GM12891 (cell line): ENCODE measurements at regions not wholly inside any gene's neighbourhood (a gene's known extent, or its start where the extent isn't known, plus 50 kb on each side); places are given as distances from the start of the nearest gene placed in this dataset.

ENCODE experiments used
- POLR2A ChIP-seq: IDR thresholded peaks from 2 replicates; pipeline ENCODE4 v1.6.1; 2011; ENCODE audit warnings: low read depth, low read length, control low read depth
- POLR2AphosphoS5 ChIP-seq: IDR thresholded peaks from 2 replicates; pipeline ENCODE4 v1.6.1; 2011; ENCODE audit warnings: low read depth, low read length, control low read depth
- SPI1 ChIP-seq: IDR thresholded peaks from 2 replicates; pipeline ENCODE4 v1.6.1; 2011; ENCODE audit warnings: low read depth, low read length, control low read depth
- TAF1 ChIP-seq: IDR thresholded peaks from 2 replicates; pipeline ENCODE4 v1.6.1; 2011; ENCODE audit warnings: low read depth, low read length, control low read depth

- TF ChIP-seq TAF1 (no peak), POLR2AphosphoS5 (no peak), POLR2A (no peak), SPI1 (no peak)
These were observed 1757.8 kb upstream of the TENM3 start for GRCh38 chr4:180485407-180485806.
